Mesenchymal stem cell (in vitro differentiated cells and primary cell): ENCODE measurements at regions not wholly inside any gene's neighbourhood (a gene's known extent, or its start where the extent isn't known, plus 50 kb on each side); places are given as distances from the start of the nearest gene placed in this dataset.

Experiments
- DNase-seq: peaks from one replicate; pipeline ENCODE4 v3.0.0-alpha.2; 2013
- H2AFZ ChIP-seq: one replicate; pipeline ENCODE4 v1.6.1; 2013; ENCODE audit warnings: low read depth, mild to moderate bottlenecking, control low read depth, inconsistent platforms, low read length, moderate library complexity
- H2AK5ac ChIP-seq: 2 replicates; pipeline ENCODE4 v1.6.1; 2013; ENCODE audit warnings: low read length, moderate library complexity, mild to moderate bottlenecking, inconsistent platforms; ENCODE audit not compliant: severe bottlenecking
- H2BK120ac ChIP-seq: one replicate; pipeline ENCODE4 v1.6.1; 2013; ENCODE audit warnings: low read depth, mild to moderate bottlenecking, inconsistent platforms, low read length, moderate library complexity
- H2BK12ac ChIP-seq, 2 experiments: one replicate each; pipeline ENCODE4 v1.6.1; 2013; ENCODE audit warnings: inconsistent platforms in 2 of 2, low read length in 2 of 2, mild to moderate bottlenecking in 2 of 2, moderate library complexity in 2 of 2, control low read depth in 1 of 2
- H2BK15ac ChIP-seq: one replicate; pipeline ENCODE4 v1.6.1; 2013; ENCODE audit warnings: mild to moderate bottlenecking, low read depth, inconsistent platforms; ENCODE audit not compliant: poor library complexity, severe bottlenecking
- H2BK5ac ChIP-seq: 2 replicates; pipeline ENCODE4 v1.6.1; 2013; ENCODE audit warnings: low read depth, mild to moderate bottlenecking, low read length, control low read depth, inconsistent platforms; ENCODE audit not compliant: poor library complexity, severe bottlenecking
- H3K14ac ChIP-seq, 2 experiments: one replicate each; pipeline ENCODE4 v1.6.1; 2013; ENCODE audit warnings: inconsistent platforms in 2 of 2, low read length in 2 of 2, control low read depth in 1 of 2, mild to moderate bottlenecking in 1 of 2, moderate library complexity in 1 of 2
- H3K18ac ChIP-seq, 2 experiments: one replicate each; pipeline ENCODE4 v1.6.1; 2013; ENCODE audit warnings: inconsistent platforms in 2 of 2, low read length in 2 of 2, control low read depth in 1 of 2, low read depth in 1 of 2, mild to moderate bottlenecking in 1 of 2
- H3K23ac ChIP-seq, 2 experiments: one replicate each; pipeline ENCODE4 v1.6.1; 2013; ENCODE audit warnings: inconsistent platforms in 2 of 2, low read length in 2 of 2, mild to moderate bottlenecking in 2 of 2, moderate library complexity in 2 of 2, control low read depth in 1 of 2
- H3K27ac ChIP-seq: 2 replicates; pipeline ENCODE4 v1.5.1; 2013; ENCODE audit warnings: mild to moderate bottlenecking, moderate library complexity, low read length, control low read depth, inconsistent platforms; ENCODE audit not compliant: poor library complexity, severe bottlenecking
- H3K27me3 ChIP-seq, 2 experiments: 2 replicates each; pipeline versions ENCODE4 v1.6.1 to v1.7.0; 2013; ENCODE audit warnings: low read length in 2 of 2, mild to moderate bottlenecking in 2 of 2, moderate library complexity in 2 of 2, control low read depth in 1 of 2, inconsistent platforms in 1 of 2; ENCODE audit not compliant: control insufficient read depth in 1 of 2, insufficient read depth in 1 of 2
- H3K36me3 ChIP-seq, 2 experiments: 2 replicates each; pipeline versions ENCODE4 v1.6.1 to v1.7.0; 2013; ENCODE audit warnings: low read length in 2 of 2, control low read depth in 1 of 2, inconsistent platforms in 1 of 2, low read depth in 1 of 2, mild to moderate bottlenecking in 1 of 2; ENCODE audit not compliant: insufficient read depth in 2 of 2, control insufficient read depth in 1 of 2
- H3K4ac ChIP-seq, 2 experiments: one replicate each; pipeline ENCODE4 v1.6.1; 2013; ENCODE audit warnings: inconsistent platforms in 2 of 2, low read length in 2 of 2, mild to moderate bottlenecking in 2 of 2, moderate library complexity in 2 of 2, control low read depth in 1 of 2, low read depth in 1 of 2
- H3K4me1 ChIP-seq: 2 replicates; pipeline ENCODE4 v1.6.1; 2013; ENCODE audit warnings: low read depth, low read length, control low read depth; ENCODE audit not compliant: control insufficient read depth, insufficient read depth
- H3K4me2 ChIP-seq: 2 replicates; pipeline ENCODE4 v1.6.1; 2013; ENCODE audit warnings: low read length, mild to moderate bottlenecking, inconsistent platforms; ENCODE audit not compliant: poor library complexity, severe bottlenecking
- H3K4me3 ChIP-seq, 2 experiments: 2 replicates each; pipeline versions ENCODE4 v1.5.1 to v1.7.0; 2013; ENCODE audit warnings: low read length in 2 of 2, mild to moderate bottlenecking in 2 of 2, control low read depth in 1 of 2, low read depth in 1 of 2; ENCODE audit not compliant: insufficient read depth in 1 of 2
- H3K79me1 ChIP-seq: replicated peaks from 2 replicates; pipeline ENCODE4 v1.6.1; 2013; ENCODE audit warnings: mild to moderate bottlenecking, control low read depth, low read length, inconsistent platforms; ENCODE audit not compliant: poor library complexity, severe bottlenecking
- H3K9ac ChIP-seq: 2 replicates; pipeline ENCODE4 v1.7.0; 2013; ENCODE audit warnings: mild to moderate bottlenecking, low read length, moderate library complexity
- H3K9me3 ChIP-seq: 2 replicates; pipeline ENCODE4 v1.7.0; 2013; ENCODE audit warnings: mild to moderate bottlenecking, low read length; ENCODE audit not compliant: control insufficient read depth
- H4K8ac ChIP-seq: one replicate; pipeline ENCODE4 v1.6.1; 2013; ENCODE audit warnings: inconsistent platforms, mild to moderate bottlenecking, low read length, moderate library complexity
- H4K91ac ChIP-seq: one replicate; pipeline ENCODE4 v1.6.1; 2013; ENCODE audit warnings: mild to moderate bottlenecking, low read length, inconsistent platforms
- WGBS: methylation state at CpG from one replicate; pipeline ENCODE4 v1.1.7; 2013; ENCODE audit warnings: mixed read lengths; 5-methylcytosine and 5-hydroxymethylcytosine counted together

GRCh38 chr3:159907828-159908227 lies 80.8 kb upstream of the IL12A start:
- no peak overlapping the region for H2BK15ac ChIP-seq
- H2BK120ac ChIP-seq = no peak overlapping the region
- H3K9ac ChIP-seq = no peak overlapping the region
- H3K4me1 ChIP-seq = peaks cover 2% of the 10 kb centered on the region
- H2AFZ ChIP-seq = no peak overlapping the region
- no peak overlapping the region for H4K8ac ChIP-seq
- no peak for DNase-seq
- H2AK5ac ChIP-seq = no peak overlapping the region
- no peak overlapping the region for H3K27ac ChIP-seq
- H3K36me3 ChIP-seq = no peaks in the 10 kb centered on the region
- H3K9me3 ChIP-seq = no peaks in the 10 kb centered on the region
- H3K18ac ChIP-seq = no peak overlapping the region
- no peaks in the 10 kb centered on the region for H3K79me1 ChIP-seq
- H2BK5ac ChIP-seq = no peak overlapping the region
- H3K14ac ChIP-seq = no peak overlapping the region
- no peak overlapping the region for H3K4me3 ChIP-seq
- H2BK12ac ChIP-seq = no peak overlapping the region
- H4K91ac ChIP-seq = no peak overlapping the region
- no peaks in the 10 kb centered on the region for H3K27me3 ChIP-seq
- no peak overlapping the region for H3K4me2 ChIP-seq
- WGBS = no CpG with 5 or more reads among the region's 1 CpG
- H3K4ac ChIP-seq = no peak overlapping the region
- no peak overlapping the region for H3K23ac ChIP-seq

- no peak overlapping the region for H2BK120ac ChIP-seq
- no peak overlapping the region for H4K91ac ChIP-seq
- H3K4me2 ChIP-seq = no peak overlapping the region
- no peak overlapping the region for H3K14ac ChIP-seq
- no peak overlapping the region for H3K4ac ChIP-seq
- no peak overlapping the region for H3K27ac ChIP-seq
- peak overlapping the region; percentile 72 for H3K9ac ChIP-seq
- peak; percentile 51 for DNase-seq
- H2BK5ac ChIP-seq = no peak overlapping the region
- no peaks in the 10 kb centered on the region for H3K79me1 ChIP-seq
- 90% methylated on average over 7 of the region's 7 CpGs for WGBS
- H3K4me3 ChIP-seq = peak overlapping the region in 1 of 2 experiments; percentile 65
- H2AK5ac ChIP-seq = no peak overlapping the region
- H2BK12ac ChIP-seq = no peak overlapping the region
- peaks cover 7% of the 10 kb centered on the region for H3K4me1 ChIP-seq
- H3K18ac ChIP-seq = no peak overlapping the region
- H3K27me3 ChIP-seq = no peaks in the 10 kb centered on the region
- no peaks in the 10 kb centered on the region for H3K36me3 ChIP-seq
- H4K8ac ChIP-seq = no peak overlapping the region
- H3K9me3 ChIP-seq = no peaks in the 10 kb centered on the region
- no peak overlapping the region for H3K23ac ChIP-seq
- H2AFZ ChIP-seq = no peak overlapping the region
- H2BK15ac ChIP-seq = no peak overlapping the region
Observed at GRCh38 chr3:159910991-159911663, 77.5 kb upstream of the IL12A start.

DNA sequence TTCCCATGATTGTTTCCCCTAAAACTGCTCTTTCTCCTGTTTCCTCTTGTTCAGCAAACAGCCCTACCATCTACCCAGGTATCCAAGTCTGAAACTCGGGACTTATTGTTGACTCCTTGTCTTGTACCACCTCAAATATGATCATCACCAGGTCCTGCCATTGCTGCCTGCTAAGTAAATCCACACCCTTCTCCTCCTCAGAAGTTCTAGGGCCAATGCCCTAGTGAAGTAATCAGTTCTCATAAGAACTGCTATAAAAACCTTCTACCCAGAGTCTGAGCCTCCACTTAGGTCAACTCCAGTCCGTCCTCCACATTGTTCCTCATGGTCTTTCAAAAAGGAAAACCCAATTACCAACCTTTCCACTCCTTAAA lies 77.0 kb upstream of the IL12A start:
- H3K4me1 ChIP-seq = peaks cover 7% of the 10 kb centered on the region
- no peak overlapping the region for H2BK120ac ChIP-seq
- no peak for DNase-seq
- WGBS = 97% methylated on average over 2 of the region's 2 CpGs
- H2BK5ac ChIP-seq = no peak overlapping the region
- no peak overlapping the region for H3K4me2 ChIP-seq
- no peak overlapping the region for H3K23ac ChIP-seq
- H4K91ac ChIP-seq = no peak overlapping the region
- no peaks in the 10 kb centered on the region for H3K27me3 ChIP-seq
- H3K36me3 ChIP-seq = no peaks in the 10 kb centered on the region
- no peak overlapping the region for H3K27ac ChIP-seq
- no peaks in the 10 kb centered on the region for H3K79me1 ChIP-seq
- no peak overlapping the region for H3K18ac ChIP-seq
- H3K9me3 ChIP-seq = no peaks in the 10 kb centered on the region
- H2BK12ac ChIP-seq = no peak overlapping the region
- H3K14ac ChIP-seq = no peak overlapping the region
- peak overlapping the region; percentile 72 for H3K9ac ChIP-seq
- no peak overlapping the region for H2BK15ac ChIP-seq
- H3K4ac ChIP-seq = no peak overlapping the region
- no peak overlapping the region for H4K8ac ChIP-seq
- H3K4me3 ChIP-seq = peak overlapping the region in 1 of 2 experiments; percentile 65
- peak overlapping the region; percentile 47 for H2AK5ac ChIP-seq
- H2AFZ ChIP-seq = no peak overlapping the region

- Histone ChIP-seq H2BK15ac (no peak overlapping the region), H3K79me1 (no peaks in the 10 kb centered on the region), H3K4me1 (peaks cover 7% of the 10 kb centered on the region), H3K36me3 (no peaks in the 10 kb centered on the region), H2BK120ac (no peak overlapping the region), H3K4ac (no peak overlapping the region), H2AFZ (no peak overlapping the region), H2BK5ac (no peak overlapping the region), H3K27me3 (no peaks in the 10 kb centered on the region), H3K9me3 (no peaks in the 10 kb centered on the region), H3K14ac (no peak overlapping the region), H2BK12ac (no peak overlapping the region), H3K4me3 (no peak overlapping the region), H3K18ac (no peak overlapping the region), H4K91ac (no peak overlapping the region), H3K27ac (peak overlapping the region; percentile 50), H3K9ac (no peak overlapping the region), H3K4me2 (no peak overlapping the region), H4K8ac (peak overlapping the region; percentile 58), H3K23ac (no peak overlapping the region), H2AK5ac (peak overlapping the region; percentile 90)
- no peak for DNase-seq
- 90% methylated on average over 1 of the region's 1 CpG for WGBS
Observed at GRCh38 chr3:159913712-159914414, 74.8 kb upstream of the IL12A start.
